Mucosa of gallbladder (tissue), 1 donor: ENCODE measurements at regions not wholly inside any gene's neighbourhood (a gene's known extent, or its start where the extent isn't known, plus 50 kb on each side); places are given as distances from the start of the nearest gene placed in this dataset.

Source experiments
- DNase-seq: peaks from one replicate; pipeline ENCODE4 v3.0.0-alpha.2; 2020; ENCODE audit warnings: low spot score
- donor health status: DM: no; HTN: no; CAD: no.

DNA sequence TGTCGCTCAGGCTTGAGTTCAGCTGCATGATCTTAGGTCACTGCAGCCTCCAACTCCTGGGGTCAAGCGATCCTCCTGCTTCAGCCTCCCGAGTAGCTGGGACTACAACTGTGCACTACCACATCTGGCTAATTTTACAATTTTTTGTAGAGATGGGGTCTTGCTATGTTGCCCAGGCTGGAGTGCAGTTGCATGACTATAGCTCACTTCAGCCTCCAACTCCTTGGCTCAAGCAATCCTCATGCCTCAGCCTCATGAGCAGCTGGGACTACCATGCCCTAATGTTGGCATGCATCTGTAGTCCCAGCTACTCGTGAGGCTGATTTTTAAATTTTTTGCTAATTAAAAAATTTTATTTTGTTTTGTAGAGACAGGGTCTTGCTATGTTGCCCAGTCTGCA, 101.9 kb upstream of the NPTX2 start:
- no peak for DNase-seq

GRCh38 chr7:98514211-98515031, 102.7 kb upstream of the NPTX2 start:
- DNase-seq, result no peak

- DNase-seq, result no peak
These were observed 105.9 kb upstream of the NPTX2 start for GRCh38 chr7:98511175-98511574.

- DNase-seq, result no peak
These were observed 107.2 kb upstream of the NPTX2 start for GRCh38 chr7:98509836-98510235.

DNA sequence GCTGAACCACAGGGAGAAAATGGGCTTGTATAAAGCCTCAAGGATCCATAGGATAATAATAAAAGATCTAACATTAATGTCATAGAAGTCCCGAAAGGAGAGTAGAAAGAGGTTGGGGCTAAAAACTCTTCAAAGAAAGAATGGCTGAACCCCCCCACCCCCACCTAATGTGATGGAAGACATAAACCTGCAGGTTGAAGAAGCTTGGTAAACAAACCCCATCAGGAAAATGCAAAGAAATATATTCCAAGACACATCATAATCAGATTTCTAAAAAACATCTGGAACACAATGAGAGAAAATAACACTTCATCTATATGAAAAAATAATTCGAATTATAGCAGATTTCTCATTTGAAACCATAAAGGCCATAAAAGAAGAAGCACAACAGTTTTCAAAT, 105.6 kb upstream of the BAIAP2L1 start:
- no peak for DNase-seq

DNA sequence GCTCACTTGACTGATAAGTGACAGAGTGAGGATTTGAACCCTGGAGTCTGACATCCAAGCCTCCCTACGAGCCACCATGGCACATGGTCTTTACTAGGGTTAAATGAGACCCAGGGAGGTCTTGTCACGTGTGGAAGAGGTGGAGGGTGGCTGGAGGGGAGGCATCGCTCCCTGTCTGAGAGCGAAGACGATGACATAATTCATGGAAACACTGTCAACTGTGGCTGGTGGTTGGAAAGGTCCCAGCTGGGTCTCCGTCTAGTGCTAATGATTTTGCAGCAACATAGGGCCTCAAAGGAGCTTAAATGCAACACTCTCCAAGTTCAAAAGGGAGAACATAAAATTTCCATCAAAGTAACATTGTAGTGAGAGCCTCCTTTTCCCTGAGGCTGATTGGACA, 99.9 kb upstream of the BAIAP2L1 start:
- DNase-seq, result no peak

GRCh38 chr7:98496618-98497017, 95.7 kb upstream of the BAIAP2L1 start:
- no peak for DNase-seq

DNA sequence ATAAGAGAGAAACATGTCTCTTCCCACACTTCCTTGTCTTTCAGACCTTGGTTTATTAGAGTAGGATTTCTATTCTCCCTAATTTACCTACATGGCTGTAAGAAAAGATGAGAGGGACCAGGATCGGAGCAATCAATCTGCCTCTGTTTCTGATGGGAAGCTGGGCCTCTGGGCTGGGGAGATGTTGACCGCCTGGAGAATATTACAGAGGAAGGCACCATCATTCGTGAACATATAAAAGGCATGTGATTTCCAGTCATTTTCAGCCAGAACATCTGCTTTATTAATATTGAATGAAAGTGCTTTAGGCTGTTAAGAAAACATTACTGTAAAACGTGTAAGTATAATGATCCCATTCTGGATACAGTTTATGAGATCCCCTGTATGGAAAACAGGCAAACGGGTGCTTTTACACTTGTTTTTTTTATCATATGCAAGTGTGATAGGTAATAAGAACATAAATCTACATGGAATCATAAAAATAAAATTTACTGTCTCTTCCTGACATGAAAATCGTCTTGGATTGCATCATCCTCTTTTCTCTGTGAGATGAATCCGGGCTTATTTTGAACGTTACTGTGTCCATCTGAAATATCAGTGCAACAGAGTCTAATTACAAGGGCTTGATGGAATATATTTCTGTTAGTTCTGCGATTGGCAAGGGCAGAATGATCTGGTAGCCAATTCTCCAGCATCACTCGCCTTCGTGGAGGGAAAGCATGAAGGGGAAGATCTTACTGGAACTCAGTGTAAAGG, 94.5 kb upstream of the BAIAP2L1 start:
- no peak for DNase-seq

DNA sequence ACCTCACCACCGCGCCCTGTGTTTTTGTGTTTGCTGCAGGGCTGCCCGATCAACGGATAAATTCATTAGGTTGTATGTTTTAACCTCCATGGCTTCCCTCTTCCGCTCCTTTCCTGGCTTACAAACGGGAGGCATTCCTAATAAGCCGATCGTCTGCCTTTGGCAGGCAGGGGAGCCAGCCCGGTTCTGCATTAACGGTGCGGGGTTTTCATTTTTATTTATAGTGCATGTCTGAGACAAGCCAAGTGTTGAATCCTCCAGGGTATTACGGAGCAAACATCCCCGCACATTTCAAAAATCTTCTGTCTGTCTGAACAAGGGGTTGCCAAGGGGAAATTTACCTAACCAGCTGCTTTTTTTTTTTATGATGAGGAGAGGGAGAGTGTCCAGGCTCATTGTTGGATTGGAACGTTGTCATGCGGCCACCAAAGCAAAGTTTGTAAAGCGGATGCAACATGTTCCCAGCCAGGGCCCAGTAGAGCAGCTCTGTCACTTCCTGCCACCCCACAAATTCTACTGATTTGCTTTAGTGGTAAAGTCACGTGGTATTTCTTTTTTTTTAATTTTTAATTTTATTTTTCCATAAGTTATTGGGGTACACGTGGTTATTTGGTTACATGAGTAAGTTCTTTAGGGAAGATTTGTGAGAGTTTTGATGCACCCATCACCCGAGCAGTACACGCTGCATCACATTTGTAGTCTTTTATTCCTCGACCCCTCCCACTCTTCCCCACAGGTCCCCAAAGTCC, 92.3 kb upstream of the BAIAP2L1 start:
- DNase-seq, result no peak

GRCh38 chr7:98488167-98488566, 87.3 kb upstream of the BAIAP2L1 start:
- DNase-seq, result no peak

DNA sequence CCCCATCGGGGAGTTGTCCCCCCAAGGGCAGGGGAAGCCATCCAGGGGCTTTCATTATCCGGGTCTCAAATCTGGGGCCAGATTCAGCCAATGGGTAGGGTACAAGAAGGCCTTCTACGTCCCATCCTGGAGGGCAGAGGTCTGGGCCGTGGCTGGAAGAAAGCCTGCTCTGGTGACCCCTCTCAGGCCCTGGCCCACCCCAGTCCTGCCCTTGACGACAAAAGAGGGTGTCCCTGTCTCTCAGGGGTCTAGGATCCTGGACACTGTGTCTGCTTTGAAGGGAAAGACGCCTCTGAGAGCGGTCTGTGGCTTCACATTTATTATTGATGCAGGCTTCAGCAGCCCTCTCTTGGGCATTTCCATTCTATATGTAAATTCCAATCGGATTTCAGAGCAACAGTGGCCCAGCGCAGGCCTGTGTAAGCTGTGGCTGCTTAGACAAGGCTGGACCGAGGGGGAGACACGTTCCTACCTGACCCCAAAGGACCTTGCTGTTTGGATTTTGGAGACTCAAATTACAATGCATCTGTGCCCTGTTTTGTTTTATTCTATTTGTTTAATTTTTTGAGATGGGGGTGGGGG, 83.2 kb upstream of the BAIAP2L1 start:
- no peak for DNase-seq

- no peak for DNase-seq
These were observed 82.5 kb upstream of the BAIAP2L1 start for GRCh38 chr7:98483276-98483963.

DNA sequence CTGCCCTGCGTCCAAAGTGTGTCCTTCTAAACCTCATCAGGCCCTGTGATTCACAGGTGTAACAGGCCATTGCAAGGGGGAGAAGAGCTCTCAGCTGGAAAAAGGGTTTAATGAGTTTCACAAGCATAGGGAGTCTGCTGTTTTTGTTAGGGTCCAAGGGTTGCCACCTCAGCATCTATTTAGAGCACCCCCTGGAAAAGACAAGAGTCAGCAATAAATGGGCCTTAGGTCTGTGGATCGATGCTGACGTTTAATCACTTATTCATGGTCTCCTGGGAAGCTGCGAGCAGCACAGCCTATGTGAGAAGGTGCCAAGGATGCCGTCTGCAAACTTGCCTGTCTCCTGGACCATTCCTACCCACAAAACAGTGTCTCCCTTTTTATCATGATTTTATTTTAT, 78.4 kb upstream of the BAIAP2L1 start:
- DNase-seq, result no peak

DNA sequence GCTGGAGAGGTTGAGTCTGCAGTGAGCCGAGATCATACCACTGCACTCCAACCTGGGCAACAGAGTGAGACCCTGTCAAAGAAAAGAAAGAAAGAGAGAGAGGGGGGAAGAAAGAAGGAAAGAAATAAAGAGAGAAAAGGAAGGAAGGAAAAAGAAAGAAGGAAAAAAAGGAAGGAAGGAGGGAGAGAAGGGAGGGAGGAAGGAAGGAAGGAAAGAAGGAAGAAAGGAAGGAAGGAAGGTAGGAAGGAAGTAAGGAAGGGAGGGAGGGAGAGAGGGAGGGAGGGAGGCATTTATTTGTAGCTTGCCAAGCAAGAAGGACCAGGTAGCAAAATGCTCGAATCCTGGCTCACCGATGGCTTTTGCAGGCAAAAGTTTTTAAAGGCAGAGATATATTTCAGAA, 74.5 kb upstream of the BAIAP2L1 start:
- no peak for DNase-seq

GRCh38 chr7:98474558-98474957, 73.7 kb upstream of the BAIAP2L1 start:
- DNase-seq, result no peak

DNA sequence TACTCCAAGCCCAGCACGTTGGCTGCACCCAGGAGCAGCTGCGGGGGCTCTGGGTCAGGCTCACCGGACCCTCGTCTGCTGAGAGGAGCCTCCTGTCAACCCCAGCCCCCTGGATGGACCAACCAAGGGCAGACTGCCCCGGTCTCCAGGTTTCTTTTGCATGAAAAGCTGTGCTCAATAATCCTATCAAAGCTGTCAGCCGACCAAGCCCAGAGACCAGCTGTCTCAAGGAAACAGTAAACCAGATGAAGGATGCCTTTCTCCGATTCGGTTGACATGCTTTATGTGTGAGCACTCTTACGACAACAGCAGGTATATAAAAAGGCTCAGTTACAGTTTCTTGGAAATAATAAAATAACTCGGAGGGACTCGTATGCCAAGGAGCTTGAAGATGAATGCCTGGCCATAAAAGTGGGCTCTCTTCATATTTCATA, 71.6 kb upstream of the BAIAP2L1 start:
- no peak for DNase-seq

DNA sequence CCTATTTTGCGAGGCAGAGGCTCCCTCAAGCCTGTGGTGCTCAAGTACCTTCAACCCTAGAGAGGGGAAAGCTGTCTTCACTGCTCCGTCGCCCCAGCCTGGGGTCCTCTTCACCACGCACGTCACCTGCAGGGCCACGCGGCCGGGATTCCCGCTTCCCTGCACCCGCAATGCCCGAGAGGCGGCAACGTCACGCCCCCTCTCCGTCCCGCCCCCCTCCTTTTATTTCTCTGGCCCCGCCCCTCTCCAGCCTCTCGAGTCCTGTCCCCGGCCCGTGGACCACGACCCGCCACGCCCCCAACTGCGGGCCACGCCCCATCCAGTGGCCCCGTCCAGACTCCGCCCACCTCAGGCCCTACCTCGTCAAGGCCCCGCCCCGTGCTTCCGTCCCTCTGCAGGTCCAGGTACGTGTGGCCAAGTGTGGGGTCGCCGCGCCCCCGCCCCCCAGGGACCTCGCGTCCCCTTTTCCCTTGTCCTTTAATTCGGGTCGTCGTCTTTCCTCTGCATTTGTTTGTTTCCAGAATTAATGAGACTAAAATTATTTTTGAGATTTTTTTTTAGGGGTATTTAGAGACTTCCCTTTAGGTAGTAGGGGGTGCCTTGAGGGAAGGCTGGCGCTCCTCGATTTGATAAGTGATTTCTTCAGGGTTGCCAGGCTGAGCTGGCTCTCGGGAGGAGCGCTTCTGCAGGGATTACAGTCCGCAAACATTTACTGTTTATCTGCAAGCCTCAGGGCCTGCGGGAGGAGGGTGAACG, 69.8 kb upstream of the BAIAP2L1 start:
- DNase-seq, result peak; percentile 67

DNA sequence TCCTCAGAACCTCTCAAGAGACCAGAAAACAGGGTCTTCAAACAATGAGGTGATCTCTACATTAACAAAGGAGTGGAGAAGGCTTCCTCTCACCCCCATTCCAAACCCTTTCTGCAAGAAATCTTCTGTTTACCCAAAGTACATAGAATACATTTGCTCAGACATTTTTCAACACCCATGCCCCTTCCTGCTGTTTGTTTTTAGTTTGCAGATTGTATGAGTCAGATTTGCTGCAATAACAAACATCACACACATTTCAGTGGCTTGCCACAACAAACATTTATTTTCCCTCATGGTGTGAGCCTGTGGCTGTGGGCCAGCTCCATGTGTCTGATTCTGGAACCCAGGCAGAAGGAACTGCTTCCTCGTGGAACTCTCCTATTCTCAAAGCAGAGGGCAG, 68.2 kb upstream of the BAIAP2L1 start:
- no peak for DNase-seq

DNA sequence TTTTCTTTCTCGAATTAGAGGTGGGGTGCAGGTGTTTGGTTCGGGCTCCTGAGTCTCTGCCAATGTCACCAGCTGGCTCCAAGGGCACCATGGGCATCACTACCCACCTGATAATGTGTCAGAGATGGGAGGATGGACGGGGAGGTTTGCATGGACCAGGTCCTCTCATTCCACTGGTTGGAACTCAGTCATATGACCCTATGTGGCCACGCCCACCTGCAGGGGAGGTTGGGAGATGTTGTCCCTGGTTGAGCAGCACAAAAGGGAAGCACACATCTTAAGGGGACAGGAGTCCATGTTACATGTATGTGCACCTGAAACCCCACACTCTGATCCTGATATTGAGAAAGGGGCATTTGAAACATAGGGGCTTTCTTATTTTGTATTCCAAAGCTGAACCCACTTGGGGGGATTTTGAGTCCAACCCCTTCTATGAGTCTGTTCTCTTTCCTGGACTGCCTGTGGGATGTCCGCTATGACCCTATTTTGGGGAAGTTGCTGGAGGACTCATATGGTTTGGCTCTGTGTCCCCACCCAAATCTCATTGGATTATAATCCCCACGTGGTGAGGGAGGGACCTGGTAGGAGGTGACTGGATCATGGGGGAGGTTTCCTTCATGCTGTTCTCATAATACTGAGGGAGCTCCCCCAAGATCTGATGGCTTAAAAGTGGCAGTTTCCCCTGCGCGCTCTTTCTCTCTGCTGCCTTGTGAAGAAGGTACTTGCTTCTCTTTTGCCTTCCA, 66.9 kb upstream of the BAIAP2L1 start:
- no peak for DNase-seq

GRCh38 chr7:98465022-98465421, 64.1 kb upstream of the BAIAP2L1 start:
- DNase-seq, result peak; percentile 50
